Spleen (tissue), 11 donors: ENCODE measurements at regions not wholly inside any gene's neighbourhood (a gene's known extent, or its start where the extent isn't known, plus 50 kb on each side); places are given as distances from the start of the nearest gene placed in this dataset.

Source experiments
- DNase-seq: peaks from one replicate; pipeline ENCODE4 v3.0.0-alpha.2; 2020
- H3K27ac ChIP-seq, 8 donors: fragments of 200-600 bp; sonication (generic) in 7 of 8; 1 replicate in 4 of 8; 2 replicates in 4 of 8; pipeline versions ENCODE4 v1.5.0 to v1.8.0; 2016 to 2021; ENCODE audit warnings: inconsistent platforms in 4 of 8, mild to moderate bottlenecking in 4 of 8, moderate library complexity in 1 of 8
- H3K27me3 ChIP-seq, 7 donors: fragments of 200-600 bp; sonication (generic) in 6 of 7; replicated peaks in 1 of 7; 1 replicate in 4 of 7; 2 replicates in 3 of 7; pipeline versions ENCODE4 v1.5.0 to v1.8.0; 2016 to 2021; ENCODE audit warnings: inconsistent platforms in 3 of 7, mild to moderate bottlenecking in 1 of 7
- H3K36me3 ChIP-seq, 6 donors: fragments of 200-600 bp; sonication (generic) in 5 of 6; 1 replicate in 4 of 6; 2 replicates in 2 of 6; pipeline versions ENCODE4 v1.5.0 to v1.8.0; 2016 to 2021; ENCODE audit warnings: inconsistent platforms in 2 of 6
- H3K4me1 ChIP-seq, 6 donors: fragments of 200-600 bp; sonication (generic) in 5 of 6; 1 replicate in 3 of 6; 2 replicates in 3 of 6; pipeline versions ENCODE4 v1.5.0 to v1.8.0; 2016 to 2021; ENCODE audit warnings: inconsistent platforms in 3 of 6
- H3K4me3 ChIP-seq, 8 donors: fragments of 200-600 bp; sonication (generic) in 7 of 8; 1 replicate in 4 of 8; 2 replicates in 4 of 8; pipeline versions ENCODE4 v1.5.0 to v1.8.0; 2016 to 2021; ENCODE audit warnings: inconsistent platforms in 4 of 8, mild to moderate bottlenecking in 4 of 8, moderate library complexity in 2 of 8
- H3K9me3 ChIP-seq, 8 donors: fragments of 200-600 bp; sonication (generic) in 7 of 8; 1 replicate in 4 of 8; 2 replicates in 4 of 8; pipeline versions ENCODE4 v1.5.0 to v1.8.0; 2016 to 2021; ENCODE audit warnings: inconsistent platforms in 4 of 8
- CTCF ChIP-seq, 11 experiments: fragments of 200-600 bp in 7 of 11; fragments of 450-650 bp in 4 of 11; sonication (generic) in 4 of 11; IDR thresholded peaks in 8 of 11; conservative IDR thresholded peaks in 3 of 11; 1 replicate in 7 of 11; 2 replicates in 4 of 11; pipeline versions ENCODE4 v1.4.0 to v1.8.0; 2016 to 2021; ENCODE audit warnings: antibody characterized with exemption in 11 of 11, inconsistent platforms in 4 of 11, mild to moderate bottlenecking in 1 of 11
- POLR2A ChIP-seq, 3 donors: fragments of 450-650 bp; IDR thresholded peaks; one replicate each; pipeline ENCODE4 v1.5.1; 2017; ENCODE audit warnings: antibody characterized with exemption in 3 of 3, mild to moderate bottlenecking in 1 of 3
- POLR2AphosphoS5 ChIP-seq, 3 donors: sonication (generic); formaldehyde crosslinking; IDR thresholded peaks; one replicate each; pipeline ENCODE4 v1.5.1; 2017; ENCODE audit warnings: antibody characterized with exemption in 3 of 3
- WGBS, 5 donors: extraction: QIAGEN DNeasy Blood & Tissue Kit in 3 of 5; methylation state at CpG; one replicate each; pipeline versions ENCODE4 v1.1.5 to v1.1.7; 2013 to 2018; 5-methylcytosine and 5-hydroxymethylcytosine counted together
- intact Hi-C: fragments of 100-400 bp; cut with DNase I; formaldehyde crosslinking; loops from one replicate; pipeline ENCODE4 v1.15.0; 2023; ENCODE audit warnings: low total_unique reads
- donor health status: healthy with polysubstance abuse.
- donor health status: DM: no; HTN: no; CAD: no; lungs with moderate emphysema.
- donor health status: DM: no; HTN: no; CAD: no.
- donor health status: Bipolar disorder and iron deficiency.
- donor health status: healthy.
- donor health status: DM: no; HTN: no; CAD: no.
- donor health status: DM: yes; HTN: yes; CAD: no.

DNA sequence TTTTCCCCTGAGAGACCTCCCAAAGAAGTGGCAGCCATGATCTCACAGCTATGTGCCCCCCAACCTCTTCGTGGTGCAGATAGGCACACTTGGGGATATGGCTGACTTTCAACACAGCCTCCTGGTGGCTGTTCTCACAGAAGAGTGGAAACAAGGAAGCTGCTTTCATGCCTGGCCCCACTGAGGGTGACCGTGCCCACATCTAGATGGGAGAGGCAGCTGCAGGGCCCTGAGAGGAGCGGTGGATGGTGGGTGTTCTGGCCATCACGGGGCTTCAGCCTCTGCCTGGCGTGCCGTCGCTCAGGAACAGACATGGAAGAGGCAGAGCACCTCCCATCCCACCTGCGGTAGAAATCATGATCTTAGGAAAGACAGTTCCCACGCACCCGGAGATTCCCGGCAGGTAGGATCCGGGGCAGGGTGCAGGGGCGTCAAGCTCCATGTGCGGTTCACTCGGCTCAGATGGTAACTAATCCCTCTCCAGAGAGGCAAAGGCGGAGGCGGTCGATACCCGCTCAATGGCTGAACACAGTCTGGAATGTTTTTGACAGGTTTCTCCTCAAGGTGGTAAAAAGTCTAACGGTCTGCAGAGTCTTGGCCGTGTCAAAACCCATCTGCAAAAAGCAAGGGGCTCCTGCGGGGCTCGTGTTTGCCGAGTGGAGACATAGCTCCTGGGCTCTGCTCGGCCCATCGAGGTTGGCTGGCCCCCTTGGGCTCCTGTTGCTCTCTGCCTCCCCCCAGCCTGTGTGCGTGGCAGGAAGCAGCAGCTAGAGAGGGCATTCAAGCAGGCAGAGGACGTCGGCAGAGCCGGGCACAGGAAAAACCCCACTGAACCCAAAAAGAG, 225.2 kb upstream of the RTL1 start:
- DNase-seq, result no peak
- TF ChIP-seq POLR2AphosphoS5 (IDR thresholded peaks at IDR 0.05) (no peak), POLR2A (IDR thresholded peaks at IDR 0.05) (no peak), CTCF (IDR thresholded peaks at IDR 0.05 in 8 of 11, conservative IDR thresholded peaks at IDR 0.05 in 3 of 11) (no peak)
- H3K9me3 ChIP-seq, result peaks cover 0 to 3% (median 0%) of the 10 kb centered on the region in 8 donors
- H3K27me3 ChIP-seq, result peaks cover 0 to 63% (median 0%) of the 10 kb centered on the region in 7 donors
- H3K4me1 ChIP-seq, result no peaks in the 10 kb centered on the region
- H3K27ac ChIP-seq, result no peak overlapping the region
- H3K36me3 ChIP-seq, result no peaks in the 10 kb centered on the region
- H3K4me3 ChIP-seq, result no peak overlapping the region
- WGBS, 5 donors, result 67 to 73% (median 69%) methylated on average over 30 of the region's 30 CpGs
- intact Hi-C loops, result no loop called here

GRCh38 chr14:101129521-101130167, 226.1 kb upstream of the RTL1 start:
- TF ChIP-seq POLR2A (IDR thresholded peaks at IDR 0.05) (no peak), CTCF (IDR thresholded peaks at IDR 0.05 in 8 of 11, conservative IDR thresholded peaks at IDR 0.05 in 3 of 11) (no peak), POLR2AphosphoS5 (IDR thresholded peaks at IDR 0.05) (no peak)
- Histone ChIP-seq H3K27ac (no peak overlapping the region), H3K9me3 (peaks cover 0 to 5% (median 0%) of the 10 kb centered on the region in 8 donors), H3K27me3 (peaks cover 0 to 71% (median 0%) of the 10 kb centered on the region in 7 donors), H3K4me3 (no peak overlapping the region), H3K4me1 (no peaks in the 10 kb centered on the region), H3K36me3 (no peaks in the 10 kb centered on the region)
- no peak for DNase-seq
- 58 to 81% (median 67%) methylated on average over 6 of the region's 6 CpGs for WGBS, 5 donors
- intact Hi-C loops, result no loop called here

DNA sequence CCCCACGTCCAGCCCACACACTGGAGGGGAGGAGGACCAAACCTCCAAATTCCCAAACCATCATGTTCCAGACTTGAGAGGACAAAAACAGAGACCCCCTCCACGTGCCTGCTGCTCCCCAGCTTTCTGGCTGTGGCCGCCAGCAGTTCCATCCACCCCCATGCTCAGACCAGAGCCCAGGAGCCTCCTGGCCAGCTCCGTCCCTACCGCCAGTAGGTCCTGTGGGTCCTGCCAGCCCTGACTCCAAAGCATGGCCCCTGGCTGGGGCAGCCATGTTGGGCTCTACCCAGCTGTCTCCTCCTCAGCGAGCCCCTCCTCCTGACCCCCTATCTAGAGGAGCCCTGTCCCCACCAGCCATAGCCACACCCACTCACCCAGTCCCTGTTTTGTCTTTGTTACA, 227.3 kb upstream of the RTL1 start:
- H3K9me3 ChIP-seq, result peaks cover 0 to 5% (median 0%) of the 10 kb centered on the region in 8 donors
- H3K36me3 ChIP-seq, result no peaks in the 10 kb centered on the region
- H3K4me3 ChIP-seq, result no peak overlapping the region
- intact Hi-C loops, result no loop called here
- 78 to 88% (median 82%) methylated on average over 6 of the region's 6 CpGs for WGBS, 5 donors
- TF ChIP-seq CTCF (IDR thresholded peaks at IDR 0.05 in 8 of 11, conservative IDR thresholded peaks at IDR 0.05 in 3 of 11), result no peak
- no peak for TF ChIP-seq POLR2AphosphoS5 (IDR thresholded peaks at IDR 0.05)
- no peak for TF ChIP-seq POLR2A (IDR thresholded peaks at IDR 0.05)
- no peak overlapping the region for H3K27ac ChIP-seq
- H3K27me3 ChIP-seq, result peaks cover 0 to 76% (median 0%) of the 10 kb centered on the region in 7 donors
- H3K4me1 ChIP-seq, result no peaks in the 10 kb centered on the region
- DNase-seq, result peak; percentile 70

DNA sequence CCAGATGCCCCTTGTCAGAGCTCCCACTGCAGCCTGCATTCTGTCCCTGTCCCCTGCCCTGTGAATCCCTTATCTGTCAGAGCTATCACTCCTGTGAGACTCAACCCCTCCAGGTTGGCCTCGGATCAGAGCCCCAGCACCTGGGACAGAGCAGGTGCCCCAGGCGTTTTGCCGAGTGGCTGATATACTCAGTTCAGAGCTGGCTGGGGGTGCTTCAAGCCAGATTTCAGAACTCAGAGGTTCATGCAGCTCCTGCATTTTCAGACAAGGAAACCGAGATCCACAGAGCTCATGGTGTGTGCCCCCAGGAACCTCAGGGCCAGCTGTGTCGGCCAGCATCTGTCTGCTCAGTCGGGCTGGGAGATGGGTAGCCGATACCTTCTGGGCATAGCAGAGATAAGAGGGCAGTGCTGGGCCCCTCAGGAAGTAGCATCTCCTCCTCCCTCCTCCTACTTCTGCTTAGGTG, 228.0 kb upstream of the RTL1 start:
- Histone ChIP-seq H3K9me3 (peaks cover 0 to 5% (median 0%) of the 10 kb centered on the region in 8 donors), H3K27me3 (peaks cover 0 to 76% (median 0%) of the 10 kb centered on the region in 7 donors), H3K4me1 (no peaks in the 10 kb centered on the region), H3K4me3 (no peak overlapping the region), H3K27ac (no peak overlapping the region), H3K36me3 (no peaks in the 10 kb centered on the region)
- WGBS, 5 donors, result 63 to 81% (median 71%) methylated on average over 7 of the region's 7 CpGs
- no peak for DNase-seq
- intact Hi-C loops, result no loop called here
- TF ChIP-seq POLR2AphosphoS5 (IDR thresholded peaks at IDR 0.05), result no peak
- TF ChIP-seq POLR2A (IDR thresholded peaks at IDR 0.05), result no peak
- TF ChIP-seq CTCF (IDR thresholded peaks at IDR 0.05 in 8 of 11, conservative IDR thresholded peaks at IDR 0.05 in 3 of 11), result no peak
